ENCODE measurements at regions not wholly inside any gene's neighbourhood (a gene's known extent, or its start where the extent isn't known, plus 50 kb on each side); places are given as distances from the start of the nearest gene placed in this dataset.

- H3K9ac ChIP-seq (ENCODE audit: low read depth in 1 of 2, low read length in 2 of 2), result no peak overlapping the region
- H3K27me3 ChIP-seq (ENCODE audit: control insufficient read depth in 4 of 4, insufficient read depth in 4 of 4, low read length in 3 of 4), result no peaks in the 10 kb centered on the region
- no peak overlapping the region for H3K27ac ChIP-seq (ENCODE audit: low read depth in 1 of 2, low read length in 2 of 2)
- DNase-seq (ENCODE audit: low spot score), result no peak
- H3K36me3 ChIP-seq (ENCODE audit: control insufficient read depth in 4 of 4, insufficient read depth in 3 of 4, low read depth in 1 of 4, low read length in 3 of 4), result no peaks in the 10 kb centered on the region
- H3K4me1 ChIP-seq (ENCODE audit: control insufficient read depth in 4 of 4, insufficient read depth in 4 of 4, low read length in 3 of 4), result no peaks in the 10 kb centered on the region
- no peak overlapping the region for H3K4me3 ChIP-seq (ENCODE audit: low read depth in 1 of 3, low read length in 3 of 3)
- H3K9me3 ChIP-seq (ENCODE audit: control insufficient read depth in 4 of 4, low read length in 3 of 4), result no peaks in the 10 kb centered on the region
- TF ChIP-seq, protein P1, sequence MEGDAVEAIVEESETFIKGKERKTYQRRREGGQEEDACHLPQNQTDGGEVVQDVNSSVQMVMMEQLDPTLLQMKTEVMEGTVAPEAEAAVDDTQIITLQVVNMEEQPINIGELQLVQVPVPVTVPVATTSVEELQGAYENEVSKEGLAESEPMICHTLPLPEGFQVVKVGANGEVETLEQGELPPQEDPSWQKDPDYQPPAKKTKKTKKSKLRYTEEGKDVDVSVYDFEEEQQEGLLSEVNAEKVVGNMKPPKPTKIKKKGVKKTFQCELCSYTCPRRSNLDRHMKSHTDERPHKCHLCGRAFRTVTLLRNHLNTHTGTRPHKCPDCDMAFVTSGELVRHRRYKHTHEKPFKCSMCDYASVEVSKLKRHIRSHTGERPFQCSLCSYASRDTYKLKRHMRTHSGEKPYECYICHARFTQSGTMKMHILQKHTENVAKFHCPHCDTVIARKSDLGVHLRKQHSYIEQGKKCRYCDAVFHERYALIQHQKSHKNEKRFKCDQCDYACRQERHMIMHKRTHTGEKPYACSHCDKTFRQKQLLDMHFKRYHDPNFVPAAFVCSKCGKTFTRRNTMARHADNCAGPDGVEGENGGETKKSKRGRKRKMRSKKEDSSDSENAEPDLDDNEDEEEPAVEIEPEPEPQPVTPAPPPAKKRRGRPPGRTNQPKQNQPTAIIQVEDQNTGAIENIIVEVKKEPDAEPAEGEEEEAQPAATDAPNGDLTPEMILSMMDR (IDR thresholded peaks at IDR 0.05; ENCODE audit: low read depth, low read length, missing input control), result no peak
- TF ChIP-seq REST (IDR thresholded peaks at IDR 0.05), result no peak
- WGBS, result 85% methylated on average over 4 of the region's 4 CpGs
Observed at GRCh38 chr5:58085800-58086199, 374.1 kb downstream of the PLK2 start.

GRCh38 chr5:58081435-58081834 is 378.5 kb downstream of the PLK2 start:
- Histone ChIP-seq H3K4me1 (ENCODE audit: control insufficient read depth in 4 of 4, insufficient read depth in 4 of 4, low read length in 3 of 4) (no peaks in the 10 kb centered on the region), H3K4me3 (ENCODE audit: low read depth in 1 of 3, low read length in 3 of 3) (no peak overlapping the region), H3K9me3 (ENCODE audit: control insufficient read depth in 4 of 4, low read length in 3 of 4) (no peaks in the 10 kb centered on the region), H3K9ac (ENCODE audit: low read depth in 1 of 2, low read length in 2 of 2) (no peak overlapping the region), H3K36me3 (ENCODE audit: control insufficient read depth in 4 of 4, insufficient read depth in 3 of 4, low read depth in 1 of 4, low read length in 3 of 4) (no peaks in the 10 kb centered on the region), H3K27me3 (ENCODE audit: control insufficient read depth in 4 of 4, insufficient read depth in 4 of 4, low read length in 3 of 4) (no peaks in the 10 kb centered on the region), H3K27ac (ENCODE audit: low read depth in 1 of 2, low read length in 2 of 2) (no peak overlapping the region)
- TF ChIP-seq REST (IDR thresholded peaks at IDR 0.05) (no peak), GABPA (IDR thresholded peaks at IDR 0.05 in 1 of 2, conservative IDR thresholded peaks at IDR 0.05 in 1 of 2) (no peak), EGR1 (IDR thresholded peaks at IDR 0.05; ENCODE audit: low read depth in 2 of 2) (no peak), HNF4A (conservative IDR thresholded peaks at IDR 0.05) (no peak)
- TF ChIP-seq, protein P2, sequence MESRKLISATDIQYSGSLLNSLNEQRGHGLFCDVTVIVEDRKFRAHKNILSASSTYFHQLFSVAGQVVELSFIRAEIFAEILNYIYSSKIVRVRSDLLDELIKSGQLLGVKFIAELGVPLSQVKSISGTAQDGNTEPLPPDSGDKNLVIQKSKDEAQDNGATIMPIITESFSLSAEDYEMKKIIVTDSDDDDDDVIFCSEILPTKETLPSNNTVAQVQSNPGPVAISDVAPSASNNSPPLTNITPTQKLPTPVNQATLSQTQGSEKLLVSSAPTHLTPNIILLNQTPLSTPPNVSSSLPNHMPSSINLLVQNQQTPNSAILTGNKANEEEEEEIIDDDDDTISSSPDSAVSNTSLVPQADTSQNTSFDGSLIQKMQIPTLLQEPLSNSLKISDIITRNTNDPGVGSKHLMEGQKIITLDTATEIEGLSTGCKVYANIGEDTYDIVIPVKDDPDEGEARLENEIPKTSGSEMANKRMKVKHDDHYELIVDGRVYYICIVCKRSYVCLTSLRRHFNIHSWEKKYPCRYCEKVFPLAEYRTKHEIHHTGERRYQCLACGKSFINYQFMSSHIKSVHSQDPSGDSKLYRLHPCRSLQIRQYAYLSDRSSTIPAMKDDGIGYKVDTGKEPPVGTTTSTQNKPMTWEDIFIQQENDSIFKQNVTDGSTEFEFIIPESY (IDR thresholded peaks at IDR 0.05), result no peak
- no peak for DNase-seq (ENCODE audit: low spot score)
- WGBS, result 71% methylated on average over 3 of the region's 3 CpGs

Data from liver (tissue), 8 donors.